HEK293 (cell line): ENCODE measurements at regions not wholly inside any gene's neighbourhood (a gene's known extent, or its start where the extent isn't known, plus 50 kb on each side); places are given as distances from the start of the nearest gene placed in this dataset.

Experiments
- CTCF ChIA-PET: fragments of 350-600 bp; formaldehyde crosslinking; extraction: SDS; loops from one replicate; lab custom pipeline; 2021; ENCODE audit warnings: antibody characterized with exemption; lab: Yijun Ruan, JAX
- POLR2A ChIA-PET: fragments of 300-600 bp; formaldehyde crosslinking; extraction: SDS; loops from one replicate; lab custom pipeline; 2020; ENCODE audit warnings: antibody characterized with exemption, inconsistent platforms; lab: Yijun Ruan, JAX
- H3K27ac ChIP-seq: fragments of 200-500 bp; sonication (Bioruptor generic); 2 replicates; pipeline ENCODE4 v1.5.1; 2014; ENCODE audit warnings: low read depth, low read length, control low read depth, inconsistent platforms; ENCODE audit errors: extremely low read depth
- H3K36me3 ChIP-seq, 2 experiments: fragments of 200-500 bp in 1 of 2; sonication (Bioruptor generic) in 1 of 2; 1 replicate in 1 of 2; 2 replicates in 1 of 2; pipeline ENCODE4 v1.5.1; 2014 to 2017; ENCODE audit warnings: inconsistent platforms in 2 of 2, low read length in 2 of 2; ENCODE audit not compliant: control insufficient read depth in 2 of 2, insufficient read depth in 1 of 2
- H3K4me1 ChIP-seq: fragments of 200-500 bp; sonication (Bioruptor generic); 2 replicates; pipeline ENCODE4 v1.5.1; 2014; ENCODE audit warnings: mild to moderate bottlenecking, low read length, inconsistent platforms; ENCODE audit not compliant: control insufficient read depth, insufficient read depth
- H3K4me3 ChIP-seq: 2 replicates; pipeline ENCODE4 v1.5.1; 2011; ENCODE audit warnings: low read depth, mild to moderate bottlenecking, control low read depth, low read length, moderate library complexity
- H3K9me3 ChIP-seq: fragments of 200-500 bp; sonication (Bioruptor generic); 2 replicates; pipeline ENCODE4 v1.5.1; 2014; ENCODE audit warnings: low read depth, low read length, inconsistent platforms; ENCODE audit not compliant: control insufficient read depth, insufficient read depth
- BCL11A ChIP-seq: fragments of 450-650 bp; formaldehyde crosslinking; IDR thresholded peaks from 2 replicates; pipeline ENCODE4 v1.5.1; 2016; ENCODE audit warnings: low read depth, missing biosample characterization, missing genetic modification characterization
- GLI4 ChIP-seq: fragments of 450-650 bp; formaldehyde crosslinking; IDR thresholded peaks from 2 replicates; pipeline ENCODE4 v1.5.1; 2016; ENCODE audit warnings: missing biosample characterization, missing genetic modification characterization
- KLF10 ChIP-seq: fragments of 450-650 bp; IDR thresholded peaks from 2 replicates; pipeline ENCODE4 v1.5.1; 2018; ENCODE audit warnings: missing biosample characterization, mild to moderate bottlenecking, missing genetic modification characterization
- KLF8 ChIP-seq: fragments of 450-650 bp; formaldehyde crosslinking; IDR thresholded peaks from 2 replicates; pipeline ENCODE4 v1.5.1; 2016; ENCODE audit warnings: missing biosample characterization, missing genetic modification characterization
- MYNN ChIP-seq: fragments of 450-650 bp; formaldehyde crosslinking; IDR thresholded peaks from 2 replicates; pipeline ENCODE4 v1.5.1; 2016; ENCODE audit warnings: missing biosample characterization, missing genetic modification characterization, borderline replicate concordance
- RBAK ChIP-seq: fragments of 450-650 bp; formaldehyde crosslinking; IDR thresholded peaks from 2 replicates; pipeline ENCODE4 v1.5.1; 2016; ENCODE audit warnings: missing biosample characterization, missing genetic modification characterization
- TCF7L2 ChIP-seq: IDR thresholded peaks from 2 replicates; pipeline ENCODE4 v1.6.1; 2011; ENCODE audit warnings: low read depth, mild to moderate bottlenecking, inconsistent platforms, low read length, moderate library complexity, borderline replicate concordance
- ZBTB1 ChIP-seq: fragments of 450-650 bp; formaldehyde crosslinking; IDR thresholded peaks from 2 replicates; pipeline ENCODE4 v1.5.1; 2016; ENCODE audit warnings: missing biosample characterization, missing genetic modification characterization
- ZBTB20 ChIP-seq: fragments of 450-650 bp; formaldehyde crosslinking; IDR thresholded peaks from 2 replicates; pipeline ENCODE4 v1.5.1; 2016; ENCODE audit warnings: missing biosample characterization, missing genetic modification characterization
- ZBTB8A ChIP-seq: fragments of 450-650 bp; formaldehyde crosslinking; IDR thresholded peaks from 2 replicates; pipeline ENCODE4 v1.5.1; 2016; ENCODE audit warnings: missing biosample characterization, missing genetic modification characterization
- ZNF10 ChIP-seq: fragments of 450-650 bp; formaldehyde crosslinking; IDR thresholded peaks from 2 replicates; pipeline ENCODE4 v1.5.1; 2017; ENCODE audit warnings: missing biosample characterization, missing genetic modification characterization
- ZNF175 ChIP-seq: fragments of 450-650 bp; formaldehyde crosslinking; IDR thresholded peaks from 2 replicates; pipeline ENCODE4 v1.5.1; 2016; ENCODE audit warnings: missing biosample characterization, missing genetic modification characterization
- ZNF202 ChIP-seq: fragments of 450-650 bp; formaldehyde crosslinking; IDR thresholded peaks from 2 replicates; pipeline ENCODE4 v1.5.1; 2016; ENCODE audit warnings: missing biosample characterization, missing genetic modification characterization, borderline replicate concordance
- ZNF239 ChIP-seq: fragments of 450-650 bp; formaldehyde crosslinking; IDR thresholded peaks from 2 replicates; pipeline ENCODE4 v1.5.1; 2016; ENCODE audit warnings: missing biosample characterization, missing genetic modification characterization
- ZNF292 ChIP-seq: fragments of 450-650 bp; formaldehyde crosslinking; IDR thresholded peaks from 2 replicates; pipeline ENCODE4 v1.5.1; 2016; ENCODE audit warnings: low read depth, missing biosample characterization, missing genetic modification characterization, borderline replicate concordance
- ZNF426 ChIP-seq: fragments of 450-650 bp; formaldehyde crosslinking; IDR thresholded peaks from 2 replicates; pipeline ENCODE4 v1.5.1; 2017; ENCODE audit warnings: missing biosample characterization, missing genetic modification characterization, mild to moderate bottlenecking, inconsistent platforms, moderate library complexity
- ZNF548 ChIP-seq: fragments of 450-650 bp; formaldehyde crosslinking; IDR thresholded peaks from 2 replicates; pipeline ENCODE4 v1.5.1; 2016; ENCODE audit warnings: missing biosample characterization, missing genetic modification characterization
- ZNF555 ChIP-seq: fragments of 450-650 bp; formaldehyde crosslinking; conservative IDR thresholded peaks from 2 replicates; pipeline ENCODE4 v1.5.1; 2017; ENCODE audit warnings: missing biosample characterization, mild to moderate bottlenecking, missing genetic modification characterization, inconsistent platforms
- ZNF600 ChIP-seq: fragments of 450-650 bp; formaldehyde crosslinking; IDR thresholded peaks from 2 replicates; pipeline ENCODE4 v1.5.1; 2016; ENCODE audit warnings: missing biosample characterization, missing genetic modification characterization
- ZNF621 ChIP-seq: fragments of 450-650 bp; formaldehyde crosslinking; IDR thresholded peaks from 2 replicates; pipeline ENCODE4 v1.5.1; 2017; ENCODE audit warnings: missing biosample characterization, missing genetic modification characterization
- ZNF624 ChIP-seq: fragments of 450-650 bp; formaldehyde crosslinking; IDR thresholded peaks from 2 replicates; pipeline ENCODE4 v1.5.1; 2017; ENCODE audit warnings: missing biosample characterization, missing genetic modification characterization
- ZNF626 ChIP-seq: fragments of 450-650 bp; sonication (Bioruptor Pico); formaldehyde crosslinking; IDR thresholded peaks from 2 replicates; pipeline ENCODE4 v1.5.1; 2018; ENCODE audit warnings: missing biosample characterization, missing genetic modification characterization, inconsistent platforms
- ZNF747 ChIP-seq: fragments of 450-650 bp; formaldehyde crosslinking; IDR thresholded peaks from 2 replicates; pipeline ENCODE4 v1.5.1; 2016; ENCODE audit warnings: missing biosample characterization, missing genetic modification characterization
- TF ChIP-seq, protein P1 (sequence below): fragments of 450-650 bp; IDR thresholded peaks from 2 replicates; pipeline ENCODE4 v1.5.1; 2018; ENCODE audit warnings: missing biosample characterization, missing genetic modification characterization
- TF ChIP-seq, protein P2 (sequence below): fragments of 450-650 bp; formaldehyde crosslinking; IDR thresholded peaks from 2 replicates; pipeline ENCODE4 v1.5.1; 2016; ENCODE audit warnings: missing biosample characterization, missing genetic modification characterization
- TF ChIP-seq, protein P3 (sequence below): fragments of 450-650 bp; formaldehyde crosslinking; conservative IDR thresholded peaks from 2 replicates; pipeline ENCODE4 v1.5.1; 2016; ENCODE audit warnings: low read depth, missing biosample characterization, missing genetic modification characterization

DNA sequence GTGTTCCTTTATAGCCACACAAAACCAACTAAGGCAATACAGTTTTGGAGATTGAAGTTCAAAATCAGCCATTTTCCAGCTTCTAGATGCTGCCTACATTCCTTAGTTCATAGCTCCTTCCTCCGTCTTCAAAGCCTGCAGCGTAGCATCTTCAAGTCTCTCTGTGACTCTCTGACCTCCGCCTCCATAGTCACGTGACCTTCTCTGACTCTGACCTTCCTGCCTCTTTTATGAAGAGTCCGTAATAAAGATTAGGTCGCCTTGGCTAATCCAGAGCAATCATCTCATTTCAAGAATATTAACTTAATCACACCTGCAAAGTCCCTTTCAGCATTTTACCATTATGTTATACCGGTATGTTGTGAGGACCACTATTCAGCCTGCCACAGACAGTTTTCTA lies 60.4 kb downstream of the ZCCHC12 start:
- TF ChIP-seq, protein P1, sequence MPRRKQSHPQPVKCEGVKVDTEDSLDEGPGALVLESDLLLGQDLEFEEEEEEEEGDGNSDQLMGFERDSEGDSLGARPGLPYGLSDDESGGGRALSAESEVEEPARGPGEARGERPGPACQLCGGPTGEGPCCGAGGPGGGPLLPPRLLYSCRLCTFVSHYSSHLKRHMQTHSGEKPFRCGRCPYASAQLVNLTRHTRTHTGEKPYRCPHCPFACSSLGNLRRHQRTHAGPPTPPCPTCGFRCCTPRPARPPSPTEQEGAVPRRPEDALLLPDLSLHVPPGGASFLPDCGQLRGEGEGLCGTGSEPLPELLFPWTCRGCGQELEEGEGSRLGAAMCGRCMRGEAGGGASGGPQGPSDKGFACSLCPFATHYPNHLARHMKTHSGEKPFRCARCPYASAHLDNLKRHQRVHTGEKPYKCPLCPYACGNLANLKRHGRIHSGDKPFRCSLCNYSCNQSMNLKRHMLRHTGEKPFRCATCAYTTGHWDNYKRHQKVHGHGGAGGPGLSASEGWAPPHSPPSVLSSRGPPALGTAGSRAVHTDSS (tag by site-specific recombination): no peak
- TF ChIP-seq RBAK (tag by site-specific recombination) (no peak), BCL11A (tag by site-specific recombination) (no peak), ZNF202 (tag by site-specific recombination) (no peak), ZNF621 (tag by site-specific recombination) (no peak), ZBTB20 (tag by site-specific recombination) (no peak), ZNF624 (tag by site-specific recombination) (no peak), ZNF292 (no peak), ZBTB1 (tag by site-specific recombination) (no peak), KLF10 (tag by site-specific recombination) (no peak), GLI4 (tag by site-specific recombination) (no peak), ZNF548 (tag by site-specific recombination) (no peak), ZBTB8A (tag by site-specific recombination) (no peak), ZNF239 (tag by site-specific recombination) (no peak), ZNF10 (tag by site-specific recombination) (no peak), MYNN (tag by site-specific recombination) (no peak), ZNF175 (no peak)
- TF ChIP-seq, protein P2, sequence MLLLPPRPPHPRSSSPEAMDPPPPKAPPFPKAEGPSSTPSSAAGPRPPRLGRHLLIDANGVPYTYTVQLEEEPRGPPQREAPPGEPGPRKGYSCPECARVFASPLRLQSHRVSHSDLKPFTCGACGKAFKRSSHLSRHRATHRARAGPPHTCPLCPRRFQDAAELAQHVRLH: no peak
- TF ChIP-seq, protein P3, sequence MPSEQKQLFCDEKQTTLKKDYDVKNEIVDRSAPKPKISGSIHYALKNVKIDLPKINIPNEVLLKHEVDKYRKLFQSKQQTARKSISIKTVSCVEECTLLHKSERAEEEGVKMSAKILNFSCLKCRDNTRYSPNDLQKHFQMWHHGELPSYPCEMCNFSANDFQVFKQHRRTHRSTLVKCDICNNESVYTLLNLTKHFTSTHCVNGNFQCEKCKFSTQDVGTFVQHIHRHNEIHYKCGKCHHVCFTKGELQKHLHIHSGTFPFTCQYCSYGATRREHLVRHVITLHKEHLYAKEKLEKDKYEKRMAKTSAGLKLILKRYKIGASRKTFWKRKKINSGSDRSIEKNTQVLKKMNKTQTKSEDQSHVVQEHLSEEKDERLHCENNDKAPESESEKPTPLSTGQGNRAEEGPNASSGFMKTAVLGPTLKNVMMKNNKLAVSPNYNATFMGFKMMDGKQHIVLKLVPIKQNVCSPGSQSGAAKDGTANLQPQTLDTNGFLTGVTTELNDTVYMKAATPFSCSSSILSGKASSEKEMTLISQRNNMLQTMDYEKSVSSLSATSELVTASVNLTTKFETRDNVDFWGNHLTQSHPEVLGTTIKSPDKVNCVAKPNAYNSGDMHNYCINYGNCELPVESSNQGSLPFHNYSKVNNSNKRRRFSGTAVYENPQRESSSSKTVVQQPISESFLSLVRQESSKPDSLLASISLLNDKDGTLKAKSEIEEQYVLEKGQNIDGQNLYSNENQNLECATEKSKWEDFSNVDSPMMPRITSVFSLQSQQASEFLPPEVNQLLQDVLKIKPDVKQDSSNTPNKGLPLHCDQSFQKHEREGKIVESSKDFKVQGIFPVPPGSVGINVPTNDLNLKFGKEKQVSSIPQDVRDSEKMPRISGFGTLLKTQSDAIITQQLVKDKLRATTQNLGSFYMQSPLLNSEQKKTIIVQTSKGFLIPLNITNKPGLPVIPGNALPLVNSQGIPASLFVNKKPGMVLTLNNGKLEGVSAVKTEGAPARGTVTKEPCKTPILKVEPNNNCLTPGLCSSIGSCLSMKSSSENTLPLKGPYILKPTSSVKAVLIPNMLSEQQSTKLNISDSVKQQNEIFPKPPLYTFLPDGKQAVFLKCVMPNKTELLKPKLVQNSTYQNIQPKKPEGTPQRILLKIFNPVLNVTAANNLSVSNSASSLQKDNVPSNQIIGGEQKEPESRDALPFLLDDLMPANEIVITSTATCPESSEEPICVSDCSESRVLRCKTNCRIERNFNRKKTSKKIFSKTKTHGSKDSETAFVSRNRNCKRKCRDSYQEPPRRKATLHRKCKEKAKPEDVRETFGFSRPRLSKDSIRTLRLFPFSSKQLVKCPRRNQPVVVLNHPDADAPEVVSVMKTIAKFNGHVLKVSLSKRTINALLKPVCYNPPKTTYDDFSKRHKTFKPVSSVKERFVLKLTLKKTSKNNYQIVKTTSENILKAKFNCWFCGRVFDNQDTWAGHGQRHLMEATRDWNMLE (tag by site-specific recombination): no peak
- no peaks in the 10 kb centered on the region for H3K9me3 ChIP-seq
- H3K27ac ChIP-seq: no peak overlapping the region
- no peaks in the 10 kb centered on the region for H3K36me3 ChIP-seq
- CTCF ChIA-PET: no interaction called here
- H3K4me3 ChIP-seq: no peak overlapping the region
- no peaks in the 10 kb centered on the region for H3K4me1 ChIP-seq
- POLR2A ChIA-PET: no interaction called here

DNA sequence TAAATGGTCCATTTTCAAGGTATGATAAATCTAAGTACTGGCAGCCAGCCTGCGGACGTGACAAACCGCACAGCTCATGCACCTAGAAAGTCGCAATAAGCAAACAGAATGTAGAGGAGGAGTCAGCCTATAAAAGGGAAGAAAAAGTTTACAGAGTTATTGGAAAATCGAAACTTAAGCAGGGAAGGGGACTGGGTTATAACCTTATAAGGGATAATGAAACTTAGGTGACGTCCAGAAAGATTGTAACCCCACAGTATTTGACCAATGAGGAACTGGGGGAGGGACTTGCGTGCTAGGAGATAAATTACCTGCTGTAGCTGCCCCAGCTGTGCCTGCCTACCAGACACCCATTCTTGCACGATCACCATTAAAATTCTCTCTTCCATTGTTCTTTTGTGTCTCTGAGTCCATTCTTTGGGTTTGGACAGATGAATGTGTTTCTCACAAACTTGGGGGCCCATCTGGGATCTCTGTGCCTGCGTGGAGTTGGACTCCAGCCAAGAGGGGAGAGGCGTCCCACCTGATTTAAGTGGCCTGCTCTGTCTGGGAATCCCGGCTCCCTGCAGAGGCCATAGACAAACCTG lies 61.0 kb downstream of the ZCCHC12 start:
- H3K9me3 ChIP-seq: no peaks in the 10 kb centered on the region
- POLR2A ChIA-PET: no interaction called here
- no peaks in the 10 kb centered on the region for H3K4me1 ChIP-seq
- TF ChIP-seq TCF7L2 (no peak), ZNF600 (tag by site-specific recombination) (no peak), KLF8 (tag by site-specific recombination) (no peak), ZNF555 (tag by site-specific recombination) (no peak), ZNF626 (tag by site-specific recombination) (no peak), GLI4 (tag by site-specific recombination) (no peak), ZNF426 (tag by site-specific recombination) (no peak), ZNF747 (tag by site-specific recombination) (no peak)
- TF ChIP-seq, protein P3 (tag by site-specific recombination): no peak

More for the DNA sequence above, 61.0 kb downstream of the ZCCHC12 start:
- CTCF ChIA-PET: no interaction called here
- Histone ChIP-seq H3K27ac (no peak overlapping the region), H3K4me3 (no peak overlapping the region), H3K36me3 (no peaks in the 10 kb centered on the region)
